GM10847 (cell line): ENCODE measurements at regions not wholly inside any gene's neighbourhood (a gene's known extent, or its start where the extent isn't known, plus 50 kb on each side); places are given as distances from the start of the nearest gene placed in this dataset.

Experiments used
- POLR2A ChIP-seq: IDR thresholded peaks from 2 replicates; pipeline ENCODE4 v1.6.1; 2011; ENCODE audit not compliant: insufficient read length; ENCODE audit errors: extremely low read depth

- TF ChIP-seq POLR2A, result no peak
Observed at GRCh38 chr5:77948476-77948875, 172.3 kb upstream of the TBCA start.

GRCh38 chr5:77947041-77947428 is 170.9 kb upstream of the TBCA start:
- no peak for TF ChIP-seq POLR2A

GRCh38 chr5:77946381-77947040 is 170.4 kb upstream of the TBCA start:
- TF ChIP-seq POLR2A, result no peak

GRCh38 chr5:77945874-77946273 is 169.7 kb upstream of the TBCA start:
- no peak for TF ChIP-seq POLR2A

GRCh38 chr5:77944757-77945340 is 168.7 kb upstream of the TBCA start:
- no peak for TF ChIP-seq POLR2A

- no peak for TF ChIP-seq POLR2A
Observed at GRCh38 chr5:77943851-77944250, 167.7 kb upstream of the TBCA start.

- no peak for TF ChIP-seq POLR2A
Observed at GRCh38 chr5:77942578-77943239, 166.6 kb upstream of the TBCA start.

GRCh38 chr5:77937015-77937908 is 161.1 kb upstream of the TBCA start:
- TF ChIP-seq POLR2A, result no peak

GRCh38 chr5:77936365-77936693 is 160.2 kb upstream of the TBCA start:
- no peak for TF ChIP-seq POLR2A

GRCh38 chr5:77935506-77936364 is 159.6 kb upstream of the TBCA start:
- no peak for TF ChIP-seq POLR2A

- TF ChIP-seq POLR2A, result no peak
Observed at GRCh38 chr5:77928776-77929300, 152.7 kb upstream of the TBCA start.

GRCh38 chr5:77926337-77926736 is 150.2 kb upstream of the TBCA start:
- TF ChIP-seq POLR2A, result no peak

GRCh38 chr5:77925503-77925902 is 149.4 kb upstream of the TBCA start:
- TF ChIP-seq POLR2A, result no peak

- TF ChIP-seq POLR2A, result no peak
Observed at GRCh38 chr5:77924081-77924480, 147.9 kb upstream of the TBCA start.

- TF ChIP-seq POLR2A, result no peak
Observed at GRCh38 chr5:77923666-77924065, 147.5 kb upstream of the TBCA start.
